ENCODE measurements at regions not wholly inside any gene's neighbourhood (a gene's known extent, or its start where the extent isn't known, plus 50 kb on each side); places are given as distances from the start of the nearest gene placed in this dataset.

- TF ChIP-seq MED1 (CRISPR knock-in tag; IDR thresholded peaks at IDR 0.05) (no peak), MAFK (conservative IDR thresholded peaks at IDR 0.05 in 1 of 2, IDR thresholded peaks at IDR 0.05 in 1 of 2; ENCODE audit: low read length in 2 of 2) (no peak), GFI1 (CRISPR knock-in tag; IDR thresholded peaks at IDR 0.05; ENCODE audit: borderline replicate concordance) (no peak), BHLHE40 (IDR thresholded peaks at IDR 0.05; ENCODE audit: low read length) (no peak), ZNF766 (CRISPR knock-in tag; IDR thresholded peaks at IDR 0.05; ENCODE audit: borderline replicate concordance) (no peak)
These were observed 746.6 kb downstream of the VRK1 start for GRCh38 chr14:97543816-97544215.

Measured in HepG2 (cell line).